WTC11 (cell line): ENCODE measurements at regions not wholly inside any gene's neighbourhood (a gene's known extent, or its start where the extent isn't known, plus 50 kb on each side); places are given as distances from the start of the nearest gene placed in this dataset.

Experiments
- ATAC-seq: fragments of 200-7000 bp; cut with Tn5 transposase; 2 replicates; pipeline ENCODE4 v1.10.0; 2021; ENCODE audit warnings: mild to moderate bottlenecking, moderate library complexity
- CTCF ChIA-PET: fragments of 300-600 bp; sonication (Branson Sonifier 250); formaldehyde crosslinking; loops from one replicate; lab custom pipeline; 2021; ENCODE audit warnings: antibody characterized with exemption; lab: Charles Lee
- POLR2A ChIA-PET: fragments of 350-600 bp; sonication (Branson Sonifier 250); formaldehyde crosslinking; loops from one replicate; lab custom pipeline; 2021; ENCODE audit warnings: antibody characterized with exemption; lab: Charles Lee
- DNase-seq: peaks from one replicate; pipeline ENCODE4 v3.0.0; 2021; ENCODE audit warnings: low spot score
- H3K27ac Mint-ChIP-seq: 2 replicates; pipeline ENCODE4 v1.8.0; 2021; ENCODE audit warnings: mixed read lengths
- H3K27me3 Mint-ChIP-seq: 2 replicates; pipeline ENCODE4 v1.8.0; 2021; ENCODE audit warnings: low read depth, mild to moderate bottlenecking, moderate library complexity, mixed read lengths
- H3K36me3 Mint-ChIP-seq: 2 replicates; pipeline ENCODE4 v1.8.0; 2021; ENCODE audit warnings: mixed read lengths
- H3K4me1 Mint-ChIP-seq: 2 replicates; pipeline ENCODE4 v1.8.0; 2022; ENCODE audit warnings: mixed read lengths
- H3K4me3 Mint-ChIP-seq: 2 replicates; pipeline ENCODE4 v1.8.0; 2021; ENCODE audit warnings: mild to moderate bottlenecking, moderate library complexity, mixed read lengths
- H3K9me3 Mint-ChIP-seq: 2 replicates; pipeline ENCODE4 v1.8.0; 2021; ENCODE audit warnings: mixed read lengths
- CREB1 ChIP-seq: sonication (generic); formaldehyde crosslinking; IDR thresholded peaks from 2 replicates; pipeline ENCODE4 v1.8.0; 2023; ENCODE audit warnings: mild to moderate bottlenecking, missing genetic modification reagents
- ELF4 ChIP-seq: sonication (generic); formaldehyde crosslinking; IDR thresholded peaks from 2 replicates; pipeline ENCODE4 v1.8.1; 2022; ENCODE audit warnings: low read depth, mild to moderate bottlenecking, moderate library complexity, missing genetic modification reagents
- ETV6 ChIP-seq: sonication (generic); formaldehyde crosslinking; IDR thresholded peaks from 2 replicates; pipeline ENCODE4 v1.8.1; 2022; ENCODE audit warnings: mild to moderate bottlenecking, missing genetic modification reagents
- HMGA2 ChIP-seq: fragments of 250-450 bp; sonication (Bioruptor Pico); IDR thresholded peaks from 2 replicates; pipeline ENCODE4 v1.4.0; 2021; ENCODE audit warnings: mild to moderate bottlenecking, moderate library complexity
- IRF2 ChIP-seq: sonication (generic); formaldehyde crosslinking; IDR thresholded peaks from 2 replicates; pipeline ENCODE4 v1.8.0; 2022; ENCODE audit warnings: low read depth, missing genetic modification reagents, borderline replicate concordance
- NFE2L1 ChIP-seq: sonication (generic); formaldehyde crosslinking; IDR thresholded peaks from 2 replicates; pipeline ENCODE4 v1.8.1; 2023; ENCODE audit warnings: missing genetic modification reagents
- SMAD3 ChIP-seq: sonication (generic); formaldehyde crosslinking; IDR thresholded peaks from 2 replicates; pipeline ENCODE4 v1.8.0; 2022; ENCODE audit warnings: missing genetic modification reagents, mild to moderate bottlenecking, borderline replicate concordance
- SMAD4 ChIP-seq: sonication (generic); formaldehyde crosslinking; IDR thresholded peaks from 2 replicates; pipeline ENCODE4 v1.8.0; 2022; ENCODE audit warnings: mild to moderate bottlenecking, missing genetic modification reagents
- TEAD1 ChIP-seq: sonication (generic); formaldehyde crosslinking; IDR thresholded peaks from 2 replicates; pipeline ENCODE4 v1.8.0; 2022; ENCODE audit warnings: mild to moderate bottlenecking, missing genetic modification reagents
- ZNF138 ChIP-seq: sonication (generic); formaldehyde crosslinking; conservative IDR thresholded peaks from 2 replicates; pipeline ENCODE4 v1.8.1; 2022; ENCODE audit warnings: mild to moderate bottlenecking, moderate library complexity, missing genetic modification reagents
- ZNF263 ChIP-seq: sonication (generic); formaldehyde crosslinking; IDR thresholded peaks from 2 replicates; pipeline ENCODE4 v1.8.1; 2022; ENCODE audit warnings: low read depth, mild to moderate bottlenecking, moderate library complexity, missing genetic modification reagents
- TF ChIP-seq, protein P1 (sequence below): sonication (generic); formaldehyde crosslinking; IDR thresholded peaks from 2 replicates; pipeline ENCODE4 v1.8.0; 2023; ENCODE audit warnings: mild to moderate bottlenecking, missing genetic modification reagents
- TF ChIP-seq, protein P2 (sequence below): sonication (generic); formaldehyde crosslinking; IDR thresholded peaks from 2 replicates; pipeline ENCODE4 v1.8.0; 2022; ENCODE audit warnings: mild to moderate bottlenecking, missing genetic modification reagents
- TF ChIP-seq, protein P3 (sequence below): sonication (generic); formaldehyde crosslinking; IDR thresholded peaks from 2 replicates; pipeline ENCODE4 v1.8.1; 2022; ENCODE audit warnings: missing genetic modification reagents, borderline replicate concordance
- TF ChIP-seq, protein P4 (sequence below): sonication (generic); formaldehyde crosslinking; IDR thresholded peaks from 2 replicates; pipeline ENCODE4 v1.8.0; 2023; ENCODE audit warnings: missing genetic modification reagents, mild to moderate bottlenecking, borderline replicate concordance
- TF ChIP-seq, protein P5 (sequence below): sonication (generic); formaldehyde crosslinking; IDR thresholded peaks from 2 replicates; pipeline ENCODE4 v1.8.1; 2022; ENCODE audit warnings: mild to moderate bottlenecking, moderate library complexity, missing genetic modification reagents
- TF ChIP-seq, protein P6 (sequence below): fragments of 250-450 bp; sonication (Bioruptor Pico); IDR thresholded peaks from 2 replicates; pipeline ENCODE4 v2.1.2; 2022; ENCODE audit warnings: mild to moderate bottlenecking, moderate library complexity
- TF ChIP-seq, protein P7 (sequence below): sonication (generic); formaldehyde crosslinking; IDR thresholded peaks from 2 replicates; pipeline ENCODE4 v1.8.1; 2023; ENCODE audit warnings: mild to moderate bottlenecking, missing genetic modification reagents, moderate library complexity

DNA sequence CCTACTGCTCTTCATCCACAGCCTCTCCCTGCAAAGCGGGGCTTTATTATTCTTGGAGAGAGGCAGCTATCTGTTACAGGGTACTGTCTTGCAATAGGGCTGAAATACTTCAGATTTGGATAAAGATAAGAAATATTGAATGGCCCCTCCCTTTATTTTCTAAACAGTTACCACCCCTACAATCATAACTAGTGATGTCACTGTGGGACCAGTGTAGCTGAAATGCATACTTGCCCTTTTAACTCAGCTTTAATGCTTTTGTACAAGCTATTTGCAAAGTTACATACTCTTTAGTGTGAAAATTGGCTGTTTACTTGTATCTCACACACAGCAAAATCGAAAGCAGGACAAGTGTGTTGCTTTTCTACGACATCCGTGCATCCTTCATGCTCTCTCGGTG is 261.7 kb upstream of the GATB start (continued):
- TF ChIP-seq, protein P1, sequence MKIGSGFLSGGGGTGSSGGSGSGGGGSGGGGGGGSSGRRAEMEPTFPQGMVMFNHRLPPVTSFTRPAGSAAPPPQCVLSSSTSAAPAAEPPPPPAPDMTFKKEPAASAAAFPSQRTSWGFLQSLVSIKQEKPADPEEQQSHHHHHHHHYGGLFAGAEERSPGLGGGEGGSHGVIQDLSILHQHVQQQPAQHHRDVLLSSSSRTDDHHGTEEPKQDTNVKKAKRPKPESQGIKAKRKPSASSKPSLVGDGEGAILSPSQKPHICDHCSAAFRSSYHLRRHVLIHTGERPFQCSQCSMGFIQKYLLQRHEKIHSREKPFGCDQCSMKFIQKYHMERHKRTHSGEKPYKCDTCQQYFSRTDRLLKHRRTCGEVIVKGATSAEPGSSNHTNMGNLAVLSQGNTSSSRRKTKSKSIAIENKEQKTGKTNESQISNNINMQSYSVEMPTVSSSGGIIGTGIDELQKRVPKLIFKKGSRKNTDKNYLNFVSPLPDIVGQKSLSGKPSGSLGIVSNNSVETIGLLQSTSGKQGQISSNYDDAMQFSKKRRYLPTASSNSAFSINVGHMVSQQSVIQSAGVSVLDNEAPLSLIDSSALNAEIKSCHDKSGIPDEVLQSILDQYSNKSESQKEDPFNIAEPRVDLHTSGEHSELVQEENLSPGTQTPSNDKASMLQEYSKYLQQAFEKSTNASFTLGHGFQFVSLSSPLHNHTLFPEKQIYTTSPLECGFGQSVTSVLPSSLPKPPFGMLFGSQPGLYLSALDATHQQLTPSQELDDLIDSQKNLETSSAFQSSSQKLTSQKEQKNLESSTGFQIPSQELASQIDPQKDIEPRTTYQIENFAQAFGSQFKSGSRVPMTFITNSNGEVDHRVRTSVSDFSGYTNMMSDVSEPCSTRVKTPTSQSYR (CRISPR knock-in tag): no peak
- TF ChIP-seq, protein P2, sequence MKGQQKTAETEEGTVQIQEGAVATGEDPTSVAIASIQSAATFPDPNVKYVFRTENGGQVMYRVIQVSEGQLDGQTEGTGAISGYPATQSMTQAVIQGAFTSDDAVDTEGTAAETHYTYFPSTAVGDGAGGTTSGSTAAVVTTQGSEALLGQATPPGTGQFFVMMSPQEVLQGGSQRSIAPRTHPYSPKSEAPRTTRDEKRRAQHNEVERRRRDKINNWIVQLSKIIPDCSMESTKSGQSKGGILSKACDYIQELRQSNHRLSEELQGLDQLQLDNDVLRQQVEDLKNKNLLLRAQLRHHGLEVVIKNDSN (CRISPR knock-in tag): no peak
- TF ChIP-seq, protein P3, sequence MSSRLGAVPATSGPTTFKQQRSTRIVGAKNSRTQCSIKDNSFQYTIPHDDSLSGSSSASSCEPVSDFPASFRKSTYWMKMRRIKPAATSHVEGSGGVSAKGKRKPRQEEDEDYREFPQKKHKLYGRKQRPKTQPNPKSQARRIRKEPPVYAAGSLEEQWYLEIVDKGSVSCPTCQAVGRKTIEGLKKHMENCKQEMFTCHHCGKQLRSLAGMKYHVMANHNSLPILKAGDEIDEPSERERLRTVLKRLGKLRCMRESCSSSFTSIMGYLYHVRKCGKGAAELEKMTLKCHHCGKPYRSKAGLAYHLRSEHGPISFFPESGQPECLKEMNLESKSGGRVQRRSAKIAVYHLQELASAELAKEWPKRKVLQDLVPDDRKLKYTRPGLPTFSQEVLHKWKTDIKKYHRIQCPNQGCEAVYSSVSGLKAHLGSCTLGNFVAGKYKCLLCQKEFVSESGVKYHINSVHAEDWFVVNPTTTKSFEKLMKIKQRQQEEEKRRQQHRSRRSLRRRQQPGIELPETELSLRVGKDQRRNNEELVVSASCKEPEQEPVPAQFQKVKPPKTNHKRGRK (CRISPR knock-in tag): no peak
- no peak for TF ChIP-seq SMAD3

DNA sequence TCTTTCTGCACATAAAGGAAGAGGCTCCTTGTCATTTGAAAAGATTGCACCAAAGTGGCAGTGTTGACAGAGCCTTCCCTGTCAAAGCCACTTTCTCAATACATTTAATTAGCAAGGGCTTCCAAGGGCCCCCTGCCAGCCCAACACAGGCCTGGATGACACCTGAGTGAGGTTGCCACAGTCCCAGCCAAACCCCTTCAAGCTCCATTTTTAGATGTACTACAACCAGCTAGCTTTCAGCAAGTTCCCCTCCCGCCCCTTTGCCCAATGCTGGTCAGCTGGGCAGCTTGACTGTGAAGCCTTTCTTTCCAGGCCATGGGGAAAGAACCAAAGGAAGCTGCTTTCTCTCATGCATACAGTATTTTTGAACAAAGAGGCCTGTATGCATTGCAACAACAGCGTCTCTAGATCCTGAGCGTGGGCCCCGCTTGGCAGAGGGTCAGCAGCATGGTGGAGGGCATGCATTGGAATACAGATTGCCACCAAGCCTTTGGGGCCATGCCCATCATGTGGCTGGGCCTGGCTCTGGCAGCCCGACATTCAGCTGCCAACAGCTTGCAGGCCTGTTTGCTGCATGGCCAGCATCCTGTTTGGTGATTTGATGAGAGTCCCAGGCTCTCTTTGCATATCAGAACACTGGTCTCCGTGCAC is 261.1 kb upstream of the GATB start:
- Mint-ChIP-seq H3K27ac (no peak overlapping the region), H3K27me3 (no peaks in the 10 kb centered on the region; the same call in 1 of the 2 replicates), H3K36me3 (no peaks in the 10 kb centered on the region), H3K9me3 (no peaks in the 10 kb centered on the region), H3K4me1 (peaks cover 4% of the 10 kb centered on the region), H3K4me3 (no peak overlapping the region)
- TF ChIP-seq, protein P4, sequence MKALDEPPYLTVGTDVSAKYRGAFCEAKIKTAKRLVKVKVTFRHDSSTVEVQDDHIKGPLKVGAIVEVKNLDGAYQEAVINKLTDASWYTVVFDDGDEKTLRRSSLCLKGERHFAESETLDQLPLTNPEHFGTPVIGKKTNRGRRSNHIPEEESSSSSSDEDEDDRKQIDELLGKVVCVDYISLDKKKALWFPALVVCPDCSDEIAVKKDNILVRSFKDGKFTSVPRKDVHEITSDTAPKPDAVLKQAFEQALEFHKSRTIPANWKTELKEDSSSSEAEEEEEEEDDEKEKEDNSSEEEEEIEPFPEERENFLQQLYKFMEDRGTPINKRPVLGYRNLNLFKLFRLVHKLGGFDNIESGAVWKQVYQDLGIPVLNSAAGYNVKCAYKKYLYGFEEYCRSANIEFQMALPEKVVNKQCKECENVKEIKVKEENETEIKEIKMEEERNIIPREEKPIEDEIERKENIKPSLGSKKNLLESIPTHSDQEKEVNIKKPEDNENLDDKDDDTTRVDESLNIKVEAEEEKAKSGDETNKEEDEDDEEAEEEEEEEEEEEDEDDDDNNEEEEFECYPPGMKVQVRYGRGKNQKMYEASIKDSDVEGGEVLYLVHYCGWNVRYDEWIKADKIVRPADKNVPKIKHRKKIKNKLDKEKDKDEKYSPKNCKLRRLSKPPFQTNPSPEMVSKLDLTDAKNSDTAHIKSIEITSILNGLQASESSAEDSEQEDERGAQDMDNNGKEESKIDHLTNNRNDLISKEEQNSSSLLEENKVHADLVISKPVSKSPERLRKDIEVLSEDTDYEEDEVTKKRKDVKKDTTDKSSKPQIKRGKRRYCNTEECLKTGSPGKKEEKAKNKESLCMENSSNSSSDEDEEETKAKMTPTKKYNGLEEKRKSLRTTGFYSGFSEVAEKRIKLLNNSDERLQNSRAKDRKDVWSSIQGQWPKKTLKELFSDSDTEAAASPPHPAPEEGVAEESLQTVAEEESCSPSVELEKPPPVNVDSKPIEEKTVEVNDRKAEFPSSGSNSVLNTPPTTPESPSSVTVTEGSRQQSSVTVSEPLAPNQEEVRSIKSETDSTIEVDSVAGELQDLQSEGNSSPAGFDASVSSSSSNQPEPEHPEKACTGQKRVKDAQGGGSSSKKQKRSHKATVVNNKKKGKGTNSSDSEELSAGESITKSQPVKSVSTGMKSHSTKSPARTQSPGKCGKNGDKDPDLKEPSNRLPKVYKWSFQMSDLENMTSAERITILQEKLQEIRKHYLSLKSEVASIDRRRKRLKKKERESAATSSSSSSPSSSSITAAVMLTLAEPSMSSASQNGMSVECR: no peak
- TF ChIP-seq NFE2L1 (no peak), ELF4 (CRISPR knock-in tag) (no peak)
- DNase-seq (no peak), ATAC-seq (no peak)
- CTCF ChIA-PET: interaction anchor here (1.1 kb wide), 2 partner anchors 24 kb away, joined by 3 to 4 read pairs; no protein-coding TSS in a partner anchor
- POLR2A ChIA-PET: no interaction called here

DNA sequence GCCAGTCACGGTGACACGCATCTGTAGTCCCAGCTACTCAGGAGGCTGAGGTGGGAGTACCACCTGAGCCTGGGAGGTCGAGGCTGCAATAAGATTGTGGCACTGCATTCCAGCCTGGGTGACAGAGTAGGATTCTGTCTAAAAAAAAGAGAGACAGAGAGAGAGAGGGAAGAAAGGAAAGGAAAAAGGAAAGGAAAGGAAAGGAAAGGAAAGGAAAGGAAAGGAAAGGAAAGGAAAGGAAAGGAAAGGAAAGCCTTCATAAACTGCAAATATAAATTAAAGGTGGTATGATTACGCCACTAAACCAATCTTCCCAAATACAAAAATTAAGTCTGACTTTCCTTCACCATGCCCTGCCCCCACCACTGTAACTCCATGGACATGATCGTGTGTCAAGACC is 259.3 kb upstream of the GATB start:
- Mint-ChIP-seq H3K4me3 (no peak overlapping the region), H3K4me1 (no peaks in the 10 kb centered on the region), H3K27me3 (no peaks in the 10 kb centered on the region; the same call in 1 of the 2 replicates), H3K36me3 (no peaks in the 10 kb centered on the region), H3K9me3 (no peaks in the 10 kb centered on the region), H3K27ac (no peak overlapping the region)
- ATAC-seq (no peak), DNase-seq (no peak)
- ChIA-PET POLR2A (no interaction called here), CTCF (no interaction called here)
- TF ChIP-seq ZNF263 (CRISPR knock-in tag) (no peak), ZNF138 (CRISPR knock-in tag) (no peak), HMGA2 (CRISPR knock-in tag) (no peak), SMAD4 (no peak), ETV6 (no peak), TEAD1 (CRISPR knock-in tag) (no peak), CREB1 (CRISPR knock-in tag) (no peak), IRF2 (CRISPR knock-in tag) (no peak)
- TF ChIP-seq, protein P3 (CRISPR knock-in tag): no peak
- TF ChIP-seq, protein P5, sequence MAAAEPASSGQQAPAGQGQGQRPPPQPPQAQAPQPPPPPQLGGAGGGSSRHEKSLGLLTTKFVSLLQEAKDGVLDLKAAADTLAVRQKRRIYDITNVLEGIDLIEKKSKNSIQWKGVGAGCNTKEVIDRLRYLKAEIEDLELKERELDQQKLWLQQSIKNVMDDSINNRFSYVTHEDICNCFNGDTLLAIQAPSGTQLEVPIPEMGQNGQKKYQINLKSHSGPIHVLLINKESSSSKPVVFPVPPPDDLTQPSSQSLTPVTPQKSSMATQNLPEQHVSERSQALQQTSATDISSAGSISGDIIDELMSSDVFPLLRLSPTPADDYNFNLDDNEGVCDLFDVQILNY (CRISPR knock-in tag): no peak
- TF ChIP-seq, protein P6, sequence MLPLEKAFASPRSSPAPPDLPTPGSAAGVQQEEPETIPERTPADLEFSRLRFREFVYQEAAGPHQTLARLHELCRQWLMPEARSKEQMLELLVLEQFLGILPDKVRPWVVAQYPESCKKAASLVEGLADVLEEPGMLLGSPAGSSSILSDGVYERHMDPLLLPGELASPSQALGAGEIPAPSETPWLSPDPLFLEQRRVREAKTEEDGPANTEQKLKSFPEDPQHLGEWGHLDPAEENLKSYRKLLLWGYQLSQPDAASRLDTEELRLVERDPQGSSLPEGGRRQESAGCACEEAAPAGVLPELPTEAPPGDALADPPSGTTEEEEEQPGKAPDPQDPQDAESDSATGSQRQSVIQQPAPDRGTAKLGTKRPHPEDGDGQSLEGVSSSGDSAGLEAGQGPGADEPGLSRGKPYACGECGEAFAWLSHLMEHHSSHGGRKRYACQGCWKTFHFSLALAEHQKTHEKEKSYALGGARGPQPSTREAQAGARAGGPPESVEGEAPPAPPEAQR (CRISPR knock-in tag): no peak
- TF ChIP-seq, protein P7, sequence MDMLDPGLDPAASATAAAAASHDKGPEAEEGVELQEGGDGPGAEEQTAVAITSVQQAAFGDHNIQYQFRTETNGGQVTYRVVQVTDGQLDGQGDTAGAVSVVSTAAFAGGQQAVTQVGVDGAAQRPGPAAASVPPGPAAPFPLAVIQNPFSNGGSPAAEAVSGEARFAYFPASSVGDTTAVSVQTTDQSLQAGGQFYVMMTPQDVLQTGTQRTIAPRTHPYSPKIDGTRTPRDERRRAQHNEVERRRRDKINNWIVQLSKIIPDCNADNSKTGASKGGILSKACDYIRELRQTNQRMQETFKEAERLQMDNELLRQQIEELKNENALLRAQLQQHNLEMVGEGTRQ (CRISPR knock-in tag): no peak
